OCI-LY7 (cell line): ENCODE measurements at regions not wholly inside any gene's neighbourhood (a gene's known extent, or its start where the extent isn't known, plus 50 kb on each side); places are given as distances from the start of the nearest gene placed in this dataset.

Experiments used
- BruUV-seq: library from RNA; stranded (reverse); fragments of 400-500 nt; replicated peaks from 2 replicates; lab custom pipeline; 2021; lab: Mats Ljungman, UMichigan
- CTCF ChIA-PET: fragments of 300-600 bp; sonication (Branson Sonifier 250); formaldehyde crosslinking; loops from one replicate; lab custom pipeline; 2022; ENCODE audit warnings: antibody characterized with exemption; ENCODE audit not compliant: unreplicated experiment; lab: Charles Lee
- POLR2A ChIA-PET: fragments of 300-600 bp; sonication (Branson Sonifier 250); formaldehyde crosslinking; loops from one replicate; lab custom pipeline; 2022; ENCODE audit warnings: antibody characterized with exemption; lab: Charles Lee
- DNase-seq: peaks from one replicate; pipeline ENCODE4 v3.0.0-alpha.2; 2015; ENCODE audit warnings: low spot score
- H2AFZ ChIP-seq: fragments of 200-600 bp; sonication (generic), shearing (Covaris generic); 2 replicates; pipeline ENCODE4 v1.6.1; 2014; ENCODE audit warnings: mild to moderate bottlenecking, antibody characterized with exemption, low read length, moderate library complexity
- H3K27ac ChIP-seq: fragments of 200-600 bp; sonication (generic); 2 replicates; pipeline ENCODE4 v1.5.1; 2014; ENCODE audit warnings: mixed run types, low read depth, mild to moderate bottlenecking, moderate library complexity, low read length, inconsistent platforms; ENCODE audit not compliant: poor library complexity, severe bottlenecking
- H3K36me3 ChIP-seq: fragments of 200-600 bp; sonication (generic); 2 replicates; pipeline ENCODE4 v1.6.1; 2014; ENCODE audit warnings: mild to moderate bottlenecking, antibody characterized with exemption, low read length, moderate library complexity, mixed read lengths; ENCODE audit not compliant: insufficient read depth
- H3K4me1 ChIP-seq: fragments of 200-600 bp; sonication (generic); 2 replicates; pipeline ENCODE4 v1.5.1; 2014; ENCODE audit warnings: mild to moderate bottlenecking, low read length; ENCODE audit not compliant: insufficient read depth, poor library complexity, severe bottlenecking
- H3K4me2 ChIP-seq: fragments of 200-600 bp; sonication (generic); 2 replicates; pipeline ENCODE4 v1.6.1; 2014; ENCODE audit warnings: mild to moderate bottlenecking, low read length
- H3K4me3 ChIP-seq: fragments of 200-600 bp; sonication (generic); 2 replicates; pipeline ENCODE4 v1.5.1; 2014; ENCODE audit warnings: mild to moderate bottlenecking, low read depth, low read length; ENCODE audit not compliant: poor library complexity, severe bottlenecking
- H3K79me2 ChIP-seq: fragments of 200-600 bp; sonication (generic); 2 replicates; pipeline ENCODE4 v1.6.1; 2016; ENCODE audit warnings: low read depth, mild to moderate bottlenecking, low read length, moderate library complexity, mixed read lengths; ENCODE audit not compliant: insufficient read depth
- H3K9me2 ChIP-seq: fragments of 200-600 bp; sonication (generic); 2 replicates; pipeline ENCODE4 v1.6.1; 2016; ENCODE audit warnings: mild to moderate bottlenecking, low read length, mixed read lengths; ENCODE audit not compliant: insufficient read depth
- H3K9me3 ChIP-seq: fragments of 200-600 bp; sonication (generic); 2 replicates; pipeline ENCODE4 v1.6.1; 2014; ENCODE audit warnings: mild to moderate bottlenecking, mixed run types, low read length, mixed read lengths
- H4K20me1 ChIP-seq: fragments of 200-600 bp; sonication (generic); 2 replicates; pipeline ENCODE4 v1.6.1; 2014; ENCODE audit warnings: mild to moderate bottlenecking, antibody characterized with exemption, low read length, moderate library complexity, mixed read lengths; ENCODE audit not compliant: insufficient read depth
- EZH2phosphoT487 ChIP-seq: fragments of 200-600 bp; sonication (generic); IDR thresholded peaks from 2 replicates; pipeline ENCODE4 v1.6.1; 2018; ENCODE audit warnings: low read depth, borderline replicate concordance, mild to moderate bottlenecking, mixed run types, antibody characterized with exemption, low read length, moderate library complexity, mixed read lengths
- intact Hi-C: fragments of 100-400 bp; cut with micrococcal nuclease; formaldehyde crosslinking; loops from one replicate; pipeline ENCODE4 v1.10.0; 2022; ENCODE audit not compliant: unreplicated experiment
- TF ChIP-seq, protein P1 (sequence below): fragments of 200-600 bp; sonication (generic); conservative IDR thresholded peaks from 2 replicates; pipeline ENCODE4 v1.5.1; 2014; ENCODE audit warnings: mild to moderate bottlenecking, antibody characterized with exemption, low read length, moderate library complexity, mixed read lengths

DNA sequence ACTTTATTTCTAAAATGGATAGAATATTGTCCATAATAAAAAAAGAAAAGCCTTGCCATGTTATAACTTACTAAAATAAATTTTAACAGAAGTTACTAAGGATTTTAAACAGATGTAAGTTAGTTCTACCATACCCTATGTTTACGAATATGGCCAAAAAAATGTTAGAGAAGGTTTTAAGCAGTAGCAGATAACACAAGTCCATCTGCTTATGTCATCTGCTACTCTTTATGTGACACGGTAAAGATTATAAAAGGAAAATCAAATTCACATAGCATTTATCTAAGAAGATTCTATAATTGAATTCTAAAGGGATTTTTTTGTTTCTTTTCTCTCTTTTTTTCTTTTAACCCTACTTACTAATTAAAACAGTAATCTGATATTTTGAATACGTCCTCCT lies 114.2 kb upstream of the MIR17HG start:
- H4K20me1 ChIP-seq = no peaks in the 10 kb centered on the region
- no peak overlapping the region for H3K4me3 ChIP-seq
- no TSS peak for BruUV-seq
- intact Hi-C loops = no loop called here
- H3K9me2 ChIP-seq = no peaks in the 10 kb centered on the region; the same call in 1 of the 2 replicates
- H3K36me3 ChIP-seq = no peaks in the 10 kb centered on the region
- CTCF ChIA-PET = no interaction called here
- POLR2A ChIA-PET = interaction anchor here (0.5 to 7.3 kb wide), 5 partner anchors 13 to 888 kb away, joined by 3 to 63 read pairs (median 3); no protein-coding TSS in a partner anchor
- H3K27ac ChIP-seq = no peak overlapping the region
- no peaks in the 10 kb centered on the region for H3K9me3 ChIP-seq
- no peaks in the 10 kb centered on the region for H3K79me2 ChIP-seq
- no peak for DNase-seq
- H2AFZ ChIP-seq = no peak overlapping the region
- no peak for TF ChIP-seq EZH2phosphoT487
- TF ChIP-seq, protein P1, sequence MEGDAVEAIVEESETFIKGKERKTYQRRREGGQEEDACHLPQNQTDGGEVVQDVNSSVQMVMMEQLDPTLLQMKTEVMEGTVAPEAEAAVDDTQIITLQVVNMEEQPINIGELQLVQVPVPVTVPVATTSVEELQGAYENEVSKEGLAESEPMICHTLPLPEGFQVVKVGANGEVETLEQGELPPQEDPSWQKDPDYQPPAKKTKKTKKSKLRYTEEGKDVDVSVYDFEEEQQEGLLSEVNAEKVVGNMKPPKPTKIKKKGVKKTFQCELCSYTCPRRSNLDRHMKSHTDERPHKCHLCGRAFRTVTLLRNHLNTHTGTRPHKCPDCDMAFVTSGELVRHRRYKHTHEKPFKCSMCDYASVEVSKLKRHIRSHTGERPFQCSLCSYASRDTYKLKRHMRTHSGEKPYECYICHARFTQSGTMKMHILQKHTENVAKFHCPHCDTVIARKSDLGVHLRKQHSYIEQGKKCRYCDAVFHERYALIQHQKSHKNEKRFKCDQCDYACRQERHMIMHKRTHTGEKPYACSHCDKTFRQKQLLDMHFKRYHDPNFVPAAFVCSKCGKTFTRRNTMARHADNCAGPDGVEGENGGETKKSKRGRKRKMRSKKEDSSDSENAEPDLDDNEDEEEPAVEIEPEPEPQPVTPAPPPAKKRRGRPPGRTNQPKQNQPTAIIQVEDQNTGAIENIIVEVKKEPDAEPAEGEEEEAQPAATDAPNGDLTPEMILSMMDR = no peak
- no peaks in the 10 kb centered on the region for H3K4me1 ChIP-seq
- no peak overlapping the region for H3K4me2 ChIP-seq

DNA sequence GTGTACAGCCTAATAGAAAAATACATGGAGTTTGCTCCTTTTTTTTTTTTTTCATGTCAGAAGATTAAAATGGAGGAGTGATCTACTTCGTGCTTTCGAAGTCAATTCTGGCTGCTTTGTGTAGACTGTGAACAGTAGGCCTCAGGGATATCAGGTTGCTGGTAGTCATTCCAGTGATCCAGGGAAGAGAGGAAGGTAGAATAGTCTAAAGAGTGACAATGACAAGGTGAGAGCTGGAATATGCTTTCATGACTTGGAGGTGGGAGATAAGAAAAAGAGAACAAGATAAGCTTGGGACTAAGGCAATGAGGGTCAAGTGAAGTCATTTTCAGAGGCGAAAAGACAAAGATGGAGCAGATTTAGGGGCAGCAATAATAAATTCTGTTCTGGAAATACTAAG lies 111.3 kb upstream of the MIR17HG start:
- CTCF ChIA-PET = interaction anchor here (1.0 kb wide), 1 partner anchor 17 kb away, joined by 3 read pairs; no protein-coding TSS in a partner anchor

DNA sequence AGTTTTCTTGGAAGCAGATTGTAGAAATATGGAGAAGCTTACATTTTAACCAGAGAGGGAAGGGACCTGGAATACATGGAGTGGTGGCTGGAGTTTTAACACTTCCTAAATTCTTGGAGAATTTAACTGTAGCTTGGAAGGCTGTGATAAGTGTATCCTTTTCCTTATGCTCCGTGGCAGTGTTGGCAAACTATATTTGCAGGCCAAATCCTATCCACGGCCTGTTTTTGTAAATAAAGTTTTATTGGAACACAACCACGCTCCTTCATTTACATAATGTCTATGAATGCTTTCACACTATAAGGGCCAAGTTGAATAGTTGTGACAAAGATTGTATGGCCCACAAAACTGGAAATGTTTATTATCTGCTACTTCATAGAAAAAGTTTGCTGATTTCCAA lies 110.6 kb upstream of the MIR17HG start:
- H3K9me2 ChIP-seq = no peaks in the 10 kb centered on the region; the same call in 1 of the 2 replicates
- DNase-seq = no peak
- H3K27ac ChIP-seq = no peak overlapping the region
- H3K4me2 ChIP-seq = no peak overlapping the region
- H2AFZ ChIP-seq = no peak overlapping the region
- ChIA-PET POLR2A (interaction anchor here (0.6 to 7.3 kb wide), 10 partner anchors 8 to 549 kb away, joined by 3 to 63 read pairs (median 4); no protein-coding TSS in a partner anchor), CTCF (interaction anchor here (1.0 kb wide), 1 partner anchor 17 kb away, joined by 3 read pairs; no protein-coding TSS in a partner anchor)
- no peaks in the 10 kb centered on the region for H3K4me1 ChIP-seq
- no peaks in the 10 kb centered on the region for H3K9me3 ChIP-seq
- BruUV-seq = no TSS peak
- intact Hi-C loops = no loop called here
- TF ChIP-seq EZH2phosphoT487 = no peak
- TF ChIP-seq, protein P1 = no peak
- no peaks in the 10 kb centered on the region for H3K36me3 ChIP-seq
- H4K20me1 ChIP-seq = no peaks in the 10 kb centered on the region
- H3K4me3 ChIP-seq = no peak overlapping the region
- no peaks in the 10 kb centered on the region for H3K79me2 ChIP-seq

More for the DNA sequence above, 111.3 kb upstream of the MIR17HG start:
- H2AFZ ChIP-seq = no peak overlapping the region
- no peaks in the 10 kb centered on the region for H4K20me1 ChIP-seq
- no peaks in the 10 kb centered on the region for H3K79me2 ChIP-seq
- BruUV-seq = no TSS peak
- no peak for TF ChIP-seq EZH2phosphoT487
- TF ChIP-seq, protein P1 = no peak
- H3K4me2 ChIP-seq = no peak overlapping the region
- DNase-seq = no peak
- POLR2A ChIA-PET = interaction anchor here (0.7 to 7.3 kb wide), 8 partner anchors 10 to 548 kb away, joined by 3 to 63 read pairs (median 4); no protein-coding TSS in a partner anchor
- H3K9me2 ChIP-seq = no peaks in the 10 kb centered on the region; the same call in 1 of the 2 replicates
- no peak overlapping the region for H3K27ac ChIP-seq
- H3K9me3 ChIP-seq = no peaks in the 10 kb centered on the region
- intact Hi-C loops = no loop called here
- H3K4me3 ChIP-seq = no peak overlapping the region
- H3K4me1 ChIP-seq = no peaks in the 10 kb centered on the region
- H3K36me3 ChIP-seq = no peaks in the 10 kb centered on the region
